Prostate gland (tissue), 2 donors: ENCODE measurements at regions not wholly inside any gene's neighbourhood (a gene's known extent, or its start where the extent isn't known, plus 50 kb on each side); places are given as distances from the start of the nearest gene placed in this dataset.

Source experiments
- DNase-seq: peaks from one replicate; pipeline ENCODE4 v3.0.0-alpha.2; 2019; ENCODE audit warnings: low spot score
- H3K27ac ChIP-seq, 2 donors: fragments of 200-600 bp; sonication (generic); 2 replicates each; pipeline ENCODE4 v1.5.1; 2017 to 2019
- H3K27me3 ChIP-seq: fragments of 200-600 bp; sonication (generic); replicated peaks from 2 replicates; pipeline ENCODE4 v1.5.1; 2019; ENCODE audit not compliant: insufficient read depth
- H3K36me3 ChIP-seq, 2 donors: fragments of 200-600 bp; sonication (generic); 1 replicate in 1 of 2; 2 replicates in 1 of 2; pipeline versions ENCODE4 v1.5.1 to v1.8.1; 2017 to 2019
- H3K4me1 ChIP-seq: fragments of 200-600 bp; sonication (generic); replicated peaks from 2 replicates; pipeline ENCODE4 v1.5.1; 2019
- H3K4me3 ChIP-seq, 2 donors: fragments of 200-600 bp; sonication (generic); 2 replicates each; pipeline ENCODE4 v1.5.1; 2017 to 2019
- H3K9me3 ChIP-seq: fragments of 200-600 bp; sonication (generic); 2 replicates; pipeline ENCODE4 v1.5.1; 2017
- POLR2A ChIP-seq: fragments of 450-650 bp; IDR thresholded peaks from one replicate; pipeline ENCODE4 v1.6.1; 2016; ENCODE audit warnings: antibody characterized with exemption, mild to moderate bottlenecking
- POLR2AphosphoS5 ChIP-seq: sonication (generic); formaldehyde crosslinking; IDR thresholded peaks from one replicate; pipeline ENCODE4 v1.6.1; 2017; ENCODE audit warnings: antibody characterized with exemption
- WGBS: methylation state at CpG from one replicate; pipeline ENCODE4 v1.1.5; 2018; 5-methylcytosine and 5-hydroxymethylcytosine counted together
- intact Hi-C: fragments of 100-400 bp; cut with DNase I; formaldehyde crosslinking; loops from one replicate; pipeline ENCODE4 v1.14.2; 2022
- TF ChIP-seq, protein P1 (sequence below), 4 experiments: fragments of 200-600 bp in 2 of 4; fragments of 450-650 bp in 2 of 4; sonication (generic) in 2 of 4; IDR thresholded peaks; 1 replicate in 3 of 4; 2 replicates in 1 of 4; pipeline ENCODE4 v1.5.1; 2016 to 2019; ENCODE audit warnings: antibody characterized with exemption in 4 of 4, mild to moderate bottlenecking in 2 of 4, moderate library complexity in 2 of 4

GRCh38 chr6:135784507-135784906, 67.0 kb upstream of the PDE7B start:
- WGBS = 38% methylated on average over 2 of the region's 2 CpGs
- Histone ChIP-seq H3K4me1 (no peaks in the 10 kb centered on the region), H3K27me3 (no peaks in the 10 kb centered on the region), H3K9me3 (no peaks in the 10 kb centered on the region), H3K4me3 (no peak overlapping the region), H3K27ac (no peak overlapping the region), H3K36me3 (no peaks in the 10 kb centered on the region)
- DNase-seq = no peak
- intact Hi-C loops = no loop called here
- TF ChIP-seq POLR2A (no peak), POLR2AphosphoS5 (no peak)
- TF ChIP-seq, protein P1, sequence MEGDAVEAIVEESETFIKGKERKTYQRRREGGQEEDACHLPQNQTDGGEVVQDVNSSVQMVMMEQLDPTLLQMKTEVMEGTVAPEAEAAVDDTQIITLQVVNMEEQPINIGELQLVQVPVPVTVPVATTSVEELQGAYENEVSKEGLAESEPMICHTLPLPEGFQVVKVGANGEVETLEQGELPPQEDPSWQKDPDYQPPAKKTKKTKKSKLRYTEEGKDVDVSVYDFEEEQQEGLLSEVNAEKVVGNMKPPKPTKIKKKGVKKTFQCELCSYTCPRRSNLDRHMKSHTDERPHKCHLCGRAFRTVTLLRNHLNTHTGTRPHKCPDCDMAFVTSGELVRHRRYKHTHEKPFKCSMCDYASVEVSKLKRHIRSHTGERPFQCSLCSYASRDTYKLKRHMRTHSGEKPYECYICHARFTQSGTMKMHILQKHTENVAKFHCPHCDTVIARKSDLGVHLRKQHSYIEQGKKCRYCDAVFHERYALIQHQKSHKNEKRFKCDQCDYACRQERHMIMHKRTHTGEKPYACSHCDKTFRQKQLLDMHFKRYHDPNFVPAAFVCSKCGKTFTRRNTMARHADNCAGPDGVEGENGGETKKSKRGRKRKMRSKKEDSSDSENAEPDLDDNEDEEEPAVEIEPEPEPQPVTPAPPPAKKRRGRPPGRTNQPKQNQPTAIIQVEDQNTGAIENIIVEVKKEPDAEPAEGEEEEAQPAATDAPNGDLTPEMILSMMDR (IDR thresholded peaks at IDR 0.05) = no peak

- H3K9me3 ChIP-seq = no peaks in the 10 kb centered on the region
- intact Hi-C loops = no loop called here
- H3K27me3 ChIP-seq = no peaks in the 10 kb centered on the region
- H3K36me3 ChIP-seq = no peaks in the 10 kb centered on the region
- H3K4me1 ChIP-seq = no peaks in the 10 kb centered on the region
- 37% methylated on average over 6 of the region's 6 CpGs for WGBS
- H3K27ac ChIP-seq = no peak overlapping the region
- H3K4me3 ChIP-seq = no peak overlapping the region
- no peak for DNase-seq
- TF ChIP-seq, protein P1 (IDR thresholded peaks at IDR 0.05) = no peak
- TF ChIP-seq POLR2A = no peak
These were observed 62.0 kb upstream of the PDE7B start for GRCh38 chr6:135789375-135790050.

DNA sequence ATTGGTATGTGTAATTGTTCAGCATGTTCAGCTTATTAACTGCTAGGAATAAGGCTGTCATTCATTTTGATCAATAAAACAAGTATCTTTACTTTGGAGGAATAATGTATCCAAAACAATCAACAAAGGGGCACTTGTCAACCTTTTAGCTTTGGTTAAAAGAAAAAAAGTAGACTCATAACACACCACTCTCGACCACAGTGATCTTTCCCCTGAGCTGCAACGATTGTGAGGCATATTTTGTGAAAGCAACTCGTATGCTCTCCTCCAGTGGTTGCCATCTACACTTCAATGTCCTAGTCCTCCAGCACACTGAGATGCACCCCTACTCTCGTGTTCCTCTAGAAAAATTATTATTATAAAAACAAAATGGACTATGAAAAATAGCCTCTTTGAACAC, 60.1 kb upstream of the PDE7B start:
- H3K9me3 ChIP-seq = no peaks in the 10 kb centered on the region
- no peak for DNase-seq
- TF ChIP-seq, protein P1 (IDR thresholded peaks at IDR 0.05) = no peak
- TF ChIP-seq POLR2AphosphoS5 (no peak), POLR2A (no peak)
- H3K4me3 ChIP-seq = no peak overlapping the region
- intact Hi-C loops = no loop called here
- H3K4me1 ChIP-seq = no peaks in the 10 kb centered on the region
- no peaks in the 10 kb centered on the region for H3K27me3 ChIP-seq
- H3K27ac ChIP-seq = no peak overlapping the region
- H3K36me3 ChIP-seq = no peaks in the 10 kb centered on the region
- WGBS = 73% methylated on average over 4 of the region's 4 CpGs

DNA sequence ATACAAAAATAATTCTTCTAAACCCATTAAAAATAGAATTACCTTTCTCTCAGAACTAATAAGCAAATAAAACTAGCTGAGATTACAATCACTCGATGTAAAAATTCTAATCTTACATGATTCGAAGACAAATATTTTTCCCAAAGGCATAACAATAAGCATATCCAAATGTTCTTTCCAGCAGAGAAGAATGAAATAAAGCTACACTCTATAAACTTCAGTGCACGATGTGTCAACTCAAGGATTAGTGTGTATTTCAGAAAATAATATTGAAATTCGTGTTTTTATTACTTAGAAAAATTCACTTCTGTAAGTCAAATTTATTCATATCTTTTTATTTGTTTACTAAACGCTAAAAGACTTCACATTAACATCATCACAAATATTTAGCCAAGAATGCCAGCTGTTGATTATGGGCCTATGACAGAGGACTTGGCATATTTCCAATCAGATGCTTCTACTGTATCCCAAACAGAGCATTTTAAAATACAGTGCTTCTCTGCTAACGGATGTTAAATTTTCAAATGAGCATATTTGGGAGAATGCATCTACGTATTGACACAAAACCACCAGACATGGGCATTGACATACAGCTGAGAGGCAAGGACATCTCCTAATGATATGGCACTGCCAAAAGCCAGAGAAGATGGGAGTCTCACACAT, 54.7 kb upstream of the PDE7B start:
- H3K4me1 ChIP-seq = no peaks in the 10 kb centered on the region
- H3K36me3 ChIP-seq = no peaks in the 10 kb centered on the region
- H3K4me3 ChIP-seq = no peak overlapping the region
- no peaks in the 10 kb centered on the region for H3K9me3 ChIP-seq
- TF ChIP-seq, protein P1 (IDR thresholded peaks at IDR 0.05) = no peak
- TF ChIP-seq POLR2AphosphoS5 = no peak
- no peak for TF ChIP-seq POLR2A
- 22% methylated on average over 7 of the region's 7 CpGs for WGBS
- no peak for DNase-seq
- intact Hi-C loops = no loop called here
- H3K27ac ChIP-seq = no peak overlapping the region
- no peaks in the 10 kb centered on the region for H3K27me3 ChIP-seq

GRCh38 chr6:135797361-135797760, 54.1 kb upstream of the PDE7B start:
- no peak for DNase-seq
- 76% methylated on average over 3 of the region's 3 CpGs for WGBS
- TF ChIP-seq POLR2AphosphoS5 (no peak), POLR2A (no peak)
- TF ChIP-seq, protein P1 (IDR thresholded peaks at IDR 0.05) = no peak
- Histone ChIP-seq H3K9me3 (no peaks in the 10 kb centered on the region), H3K36me3 (no peaks in the 10 kb centered on the region), H3K27ac (no peak overlapping the region), H3K27me3 (no peaks in the 10 kb centered on the region), H3K4me1 (no peaks in the 10 kb centered on the region), H3K4me3 (no peak overlapping the region)
- intact Hi-C loops = no loop called here
